ENCODE measurements at regions not wholly inside any gene's neighbourhood (a gene's known extent, or its start where the extent isn't known, plus 50 kb on each side); places are given as distances from the start of the nearest gene placed in this dataset.

DNA sequence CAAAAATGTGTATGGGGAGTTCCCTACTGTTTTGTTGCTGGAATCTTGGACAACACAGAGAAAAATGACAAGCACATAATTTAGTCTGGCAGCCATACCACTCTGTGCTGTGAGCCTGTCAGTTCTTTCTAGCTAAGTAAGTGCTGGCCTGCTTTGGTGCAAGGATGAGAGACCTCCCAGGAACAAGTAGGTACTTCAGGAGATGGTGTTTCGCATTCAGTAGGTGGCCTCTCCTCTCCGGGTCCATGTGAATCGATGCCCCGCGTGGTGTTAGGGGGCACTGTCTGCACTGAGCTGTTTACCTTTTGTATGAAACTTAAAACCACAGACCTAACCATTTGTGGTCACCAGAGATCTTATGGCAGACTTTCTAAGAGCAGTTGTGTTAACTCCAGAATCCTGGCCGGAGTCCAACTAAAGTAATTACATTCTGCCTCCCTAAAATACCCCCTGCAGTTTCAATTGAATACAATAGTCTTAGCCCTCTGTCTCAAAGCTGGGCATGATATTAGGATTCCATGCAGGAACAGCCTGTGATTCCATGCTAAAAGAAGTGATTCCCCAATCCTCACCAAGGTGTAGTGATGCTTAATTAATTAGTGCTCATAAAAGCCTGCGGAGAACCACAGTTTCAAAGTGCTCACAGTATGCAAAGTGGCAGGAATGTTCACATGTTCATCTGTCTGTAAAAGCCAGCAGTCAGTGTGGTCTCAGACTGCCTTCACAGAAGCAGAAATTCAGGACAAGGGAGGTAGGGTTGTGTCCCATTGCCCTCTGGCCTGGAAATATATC lies 64.2 kb downstream of the LLPH start:
- DNase-seq: peak; percentile 31

DNA sequence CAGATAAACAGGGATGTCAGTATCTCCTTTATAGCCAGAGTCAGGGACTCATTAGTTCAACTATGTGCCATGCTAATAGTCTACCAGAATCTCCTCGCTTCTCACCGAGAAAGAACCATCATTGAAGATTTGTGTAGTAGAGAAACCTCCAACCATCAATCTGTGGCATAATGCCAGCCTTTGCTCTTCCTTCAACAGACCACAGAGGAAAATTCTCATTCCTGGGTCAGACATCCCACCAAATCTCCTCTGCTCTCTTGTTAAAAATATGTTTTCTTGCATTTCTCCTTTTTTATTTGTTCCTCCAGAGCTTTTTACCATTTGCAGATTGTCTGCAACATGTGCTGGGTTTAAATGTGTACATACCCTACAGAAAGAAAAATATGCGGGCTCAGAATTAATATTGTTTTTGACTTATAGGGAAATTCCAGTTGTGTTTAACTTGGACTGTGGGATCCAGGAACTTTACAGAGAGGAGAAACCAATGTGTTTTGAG lies 64.9 kb downstream of the LLPH start:
- DNase-seq: no peak

DNA sequence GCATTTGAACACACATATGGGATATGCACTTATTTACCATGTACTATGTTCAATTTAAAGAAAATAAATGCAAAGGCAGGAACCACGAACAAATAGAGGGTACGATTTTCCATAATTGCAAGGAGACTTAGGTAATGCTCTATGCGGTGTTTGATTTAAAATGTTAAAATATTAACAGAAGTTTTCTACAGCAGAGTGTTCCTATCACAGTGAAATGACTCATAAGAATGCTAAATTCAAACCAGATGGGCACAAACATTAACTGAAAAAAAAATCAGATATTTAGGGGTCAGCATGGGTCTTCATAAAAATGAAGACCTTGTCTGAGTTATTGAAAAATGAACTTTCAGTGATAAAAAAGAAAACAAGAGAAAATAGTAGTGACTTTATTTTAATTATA lies 65.4 kb downstream of the LLPH start:
- no peak for DNase-seq

DNA sequence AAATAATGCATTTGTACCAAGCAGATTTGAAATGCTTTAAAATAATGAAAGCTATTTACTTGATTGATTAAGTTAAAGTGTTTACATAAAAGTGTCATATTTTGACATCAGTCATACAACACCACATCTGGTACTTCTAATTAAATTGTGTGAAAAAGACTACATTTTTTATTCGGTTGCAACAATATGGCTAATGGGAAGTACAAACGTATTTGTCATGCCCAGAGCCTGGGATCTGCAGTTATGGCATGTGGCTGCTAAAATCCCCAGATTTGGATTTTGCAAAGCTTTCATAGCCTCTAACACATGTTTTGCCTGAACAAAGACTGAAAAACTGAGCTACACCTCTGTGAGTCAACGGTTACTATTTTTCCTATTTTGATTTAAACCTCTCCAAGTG lies 66.6 kb downstream of the LLPH start:
- no peak for DNase-seq

DNA sequence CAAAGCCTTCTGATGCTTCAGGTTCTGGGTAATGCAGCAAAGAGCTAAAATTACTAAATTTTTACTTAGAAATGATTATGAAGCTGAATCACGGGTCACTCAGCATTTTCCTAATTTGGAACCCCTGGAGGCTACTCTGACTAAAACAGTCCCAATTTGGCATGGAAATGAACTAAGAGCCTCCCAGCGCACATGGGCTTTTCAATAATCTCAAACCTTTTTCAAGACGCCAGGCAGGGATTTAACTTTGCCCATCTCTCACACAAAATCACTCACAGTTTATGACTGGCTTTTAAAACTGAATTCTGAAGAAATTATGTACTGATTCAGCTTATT lies 68.3 kb downstream of the LLPH start:
- no peak for DNase-seq

DNA sequence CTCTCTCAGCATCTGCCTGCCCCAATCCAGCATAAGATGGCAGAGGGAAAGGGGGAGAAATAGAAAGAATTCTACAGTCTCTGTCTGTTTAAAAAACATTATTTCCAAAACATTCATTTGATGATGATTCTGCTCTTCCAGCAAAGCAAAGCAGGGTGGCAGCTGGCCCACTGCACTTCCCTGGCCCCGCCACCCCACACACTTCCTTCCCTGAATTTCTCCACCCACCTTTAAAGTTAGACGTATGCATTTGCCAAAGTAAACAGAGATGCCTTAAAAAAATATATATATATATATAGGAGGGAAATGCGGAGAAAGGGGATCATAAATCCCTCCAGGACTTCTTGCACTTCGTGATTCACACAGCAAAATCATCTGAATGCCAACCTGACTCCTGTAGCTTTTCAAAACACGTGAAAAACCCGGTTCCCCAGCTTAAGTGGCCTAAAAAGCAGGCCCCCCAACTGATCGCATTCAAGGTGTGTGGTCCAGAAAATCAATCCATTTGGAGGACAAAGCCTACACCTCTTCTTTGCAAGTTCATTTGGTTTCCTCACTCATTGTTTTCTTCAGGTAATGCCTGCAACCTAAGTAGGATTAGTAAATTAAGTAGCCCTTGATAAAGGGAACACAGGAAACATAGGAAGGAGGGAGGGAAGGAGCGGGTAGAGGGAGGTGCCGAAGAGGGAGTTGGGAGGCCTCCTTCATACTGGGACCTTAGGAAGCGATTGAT lies 68.8 kb downstream of the LLPH start:
- DNase-seq: peak; percentile 37

DNA sequence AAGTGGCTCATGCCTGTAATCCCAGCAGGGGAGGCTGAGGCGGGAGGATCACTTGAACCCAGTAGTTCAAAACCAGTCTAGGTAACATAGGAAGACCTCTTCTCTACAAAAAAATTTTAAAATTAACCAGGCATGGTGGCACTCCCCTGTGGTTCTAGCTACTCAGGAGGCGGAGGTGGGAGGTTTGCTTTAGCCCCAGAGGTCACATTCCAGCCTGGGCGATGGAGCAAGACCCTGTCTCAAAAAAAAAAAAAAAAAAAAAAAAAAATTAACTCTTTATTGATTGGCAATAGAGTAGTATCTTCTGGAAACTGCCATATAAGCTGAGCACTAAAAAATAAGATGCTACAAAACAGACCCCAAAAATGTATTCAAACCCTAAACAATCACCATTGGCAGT lies 69.5 kb downstream of the LLPH start:
- DNase-seq: no peak

DNA sequence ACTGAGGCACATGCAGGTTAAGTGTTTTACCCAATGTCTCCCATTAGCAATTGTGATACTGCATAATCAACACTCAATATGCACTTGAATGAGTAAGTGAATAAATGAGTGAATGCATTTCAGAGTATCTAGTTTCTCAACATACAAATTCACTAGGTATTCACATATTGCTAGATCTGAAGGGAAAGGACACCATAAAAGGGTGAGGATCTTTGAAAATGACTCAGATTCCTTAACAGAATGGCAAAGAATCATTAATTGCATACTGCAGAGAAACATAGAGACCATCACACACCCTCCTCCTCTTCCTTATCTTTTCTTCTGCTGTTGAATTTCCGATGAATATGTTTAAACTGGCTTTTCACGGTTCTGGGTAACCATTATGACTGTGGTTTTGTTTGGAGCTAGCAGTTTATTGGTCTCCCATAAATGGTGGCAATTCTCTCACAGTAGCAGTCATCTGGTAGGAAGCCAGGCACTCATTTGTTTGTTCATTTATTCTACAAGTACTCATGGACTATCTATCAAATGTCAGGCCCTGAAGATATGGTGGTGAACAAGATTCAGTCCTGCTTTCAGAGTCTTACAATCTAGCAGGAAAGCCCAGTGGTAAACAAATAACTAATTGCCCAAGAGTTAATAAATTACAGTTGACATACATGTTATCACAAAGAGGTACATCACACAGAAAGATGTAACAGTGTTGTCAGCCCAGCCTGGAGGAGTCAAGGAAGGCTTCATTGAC lies 70.2 kb downstream of the LLPH start:
- no peak for DNase-seq

DNA sequence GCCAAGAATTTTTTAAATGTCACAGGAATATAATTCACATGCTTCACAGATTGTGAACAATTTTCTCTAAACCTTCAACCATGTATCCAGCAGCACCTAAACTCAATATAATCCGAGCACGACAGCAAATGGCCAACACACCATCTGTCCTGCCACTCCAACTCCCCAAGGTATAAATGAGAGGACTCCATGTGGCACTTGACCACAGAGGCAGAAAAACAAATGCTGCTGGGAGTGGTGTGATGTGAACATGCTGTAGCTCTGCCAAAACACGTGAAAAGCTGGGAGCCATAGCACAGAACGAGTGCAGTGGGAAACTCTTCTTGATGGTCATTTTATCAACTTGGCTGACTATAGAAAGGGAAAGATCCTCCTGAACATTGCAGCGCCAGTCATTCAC lies 70.9 kb downstream of the LLPH start:
- DNase-seq: no peak

DNA sequence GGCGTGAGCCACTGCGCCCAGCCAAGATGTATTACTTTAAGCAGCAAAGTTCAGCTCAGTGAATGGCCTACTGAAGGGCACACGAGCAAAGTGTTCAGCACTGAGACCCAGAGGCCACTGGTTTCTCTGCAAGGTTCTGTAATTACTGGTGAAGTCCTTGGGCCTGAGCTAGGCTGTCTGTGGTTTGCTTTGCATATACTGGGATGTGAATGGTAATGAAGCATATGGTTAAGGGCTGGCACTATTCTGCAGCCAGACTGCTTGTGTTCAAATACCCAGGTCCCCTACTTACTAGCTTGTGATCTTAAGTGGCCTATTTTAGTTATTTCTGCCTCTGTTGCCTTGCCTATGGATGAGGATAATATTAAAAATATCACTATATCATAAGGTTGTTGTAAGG lies 72.0 kb downstream of the LLPH start:
- DNase-seq: no peak

DNA sequence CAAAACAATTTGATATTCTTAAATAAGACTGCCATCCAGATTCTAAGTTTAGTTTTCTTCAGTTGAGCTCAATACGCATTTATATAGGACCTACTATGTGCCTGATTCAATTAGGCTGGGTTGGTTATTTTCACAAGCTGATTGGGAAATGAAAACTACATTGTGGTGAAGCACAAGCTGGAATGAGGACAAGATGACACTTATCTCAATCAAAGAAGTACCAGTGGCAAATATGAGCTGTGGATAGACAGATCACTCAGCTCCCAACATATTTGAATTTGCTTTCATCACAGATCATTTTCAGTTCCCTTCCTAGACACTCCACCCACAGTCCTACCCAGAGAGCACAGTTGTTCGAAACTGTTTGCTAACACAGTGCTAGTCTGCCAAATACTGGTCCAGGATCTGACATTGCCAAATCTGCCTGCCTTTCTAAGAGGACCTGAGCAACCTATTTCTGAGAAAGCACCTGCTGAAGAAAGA lies 74.7 kb downstream of the LLPH start:
- no peak for DNase-seq

DNA sequence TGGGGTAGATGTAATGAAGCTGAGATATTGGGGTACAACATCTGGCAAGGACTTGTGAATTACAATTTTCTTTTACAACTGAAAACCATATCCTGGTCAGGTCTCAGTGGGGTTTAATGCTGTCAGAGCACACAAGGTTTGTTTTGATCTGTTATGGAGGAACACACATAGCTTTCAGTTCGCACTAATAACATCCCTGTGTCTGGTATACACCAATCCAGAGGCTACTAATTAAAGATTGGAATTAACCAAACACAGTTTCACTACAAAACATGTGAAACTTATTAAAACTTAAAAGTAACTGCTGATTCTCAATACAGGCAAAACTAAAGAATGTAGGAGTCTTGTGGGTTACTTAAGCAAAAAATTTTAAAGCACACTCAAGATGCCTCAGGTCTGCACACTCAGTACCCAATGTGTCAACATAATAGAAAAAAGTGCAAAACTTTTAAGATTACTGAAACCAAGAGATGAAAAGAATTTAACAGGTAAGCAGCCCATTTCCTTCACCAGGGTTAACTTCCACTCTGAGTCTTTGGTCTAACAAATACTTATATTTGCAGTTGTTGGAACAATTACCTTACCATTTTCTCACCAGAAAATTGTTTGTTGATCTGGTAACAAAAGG lies 77.4 kb downstream of the LLPH start:
- no peak for DNase-seq

DNA sequence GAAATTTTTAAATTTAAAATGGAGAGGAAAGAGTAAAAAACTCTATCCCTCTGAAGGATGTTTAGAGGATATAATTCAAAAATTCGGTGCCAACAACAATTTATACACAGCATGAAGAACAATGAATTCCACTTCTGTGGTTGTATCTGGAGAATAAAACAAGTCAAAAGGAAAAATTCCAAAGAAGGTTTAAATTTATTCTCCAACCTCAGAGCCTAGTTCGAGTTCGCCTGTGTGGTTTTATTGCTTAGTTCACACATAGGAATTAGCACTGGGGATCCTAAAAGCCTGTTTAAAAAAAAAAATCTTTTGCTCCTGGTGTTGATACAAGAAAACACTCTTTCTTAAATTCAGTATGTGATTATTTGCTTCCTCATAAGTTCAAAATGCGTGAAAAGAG lies 79.2 kb downstream of the LLPH start:
- DNase-seq: no peak

DNA sequence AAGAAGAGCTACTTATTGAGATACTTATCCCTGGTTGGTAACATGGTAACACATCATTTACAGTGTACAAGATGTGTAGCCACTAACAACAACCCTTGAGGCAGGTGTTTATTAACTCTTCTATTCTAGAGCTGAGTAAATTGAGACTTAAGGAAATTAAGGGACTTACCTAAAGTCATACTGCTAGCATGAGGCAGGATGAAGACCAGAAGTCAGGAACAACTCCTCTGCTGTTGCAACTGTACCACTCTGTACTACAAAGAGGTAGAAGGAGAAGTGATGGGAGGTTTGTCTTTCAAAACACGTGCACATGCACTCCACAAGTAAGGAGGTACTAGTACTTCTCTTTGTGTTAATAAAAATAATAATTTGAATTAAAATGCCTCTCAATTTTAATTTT lies 79.9 kb downstream of the LLPH start:
- no peak for DNase-seq

DNA sequence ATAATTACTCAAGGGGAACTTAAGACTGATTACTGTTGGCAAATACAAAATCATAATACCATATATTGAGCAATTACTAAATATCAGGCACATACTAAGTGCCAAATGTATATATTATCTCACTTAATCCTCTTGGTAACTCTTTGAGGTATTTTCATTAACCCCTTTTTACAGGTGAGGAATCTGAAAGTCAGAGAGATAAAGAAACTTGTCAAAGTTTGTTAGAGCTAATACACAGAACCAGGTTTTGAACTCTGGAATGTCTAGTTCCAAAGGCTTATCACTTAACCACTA lies 80.3 kb downstream of the LLPH start:
- no peak for DNase-seq

DNA sequence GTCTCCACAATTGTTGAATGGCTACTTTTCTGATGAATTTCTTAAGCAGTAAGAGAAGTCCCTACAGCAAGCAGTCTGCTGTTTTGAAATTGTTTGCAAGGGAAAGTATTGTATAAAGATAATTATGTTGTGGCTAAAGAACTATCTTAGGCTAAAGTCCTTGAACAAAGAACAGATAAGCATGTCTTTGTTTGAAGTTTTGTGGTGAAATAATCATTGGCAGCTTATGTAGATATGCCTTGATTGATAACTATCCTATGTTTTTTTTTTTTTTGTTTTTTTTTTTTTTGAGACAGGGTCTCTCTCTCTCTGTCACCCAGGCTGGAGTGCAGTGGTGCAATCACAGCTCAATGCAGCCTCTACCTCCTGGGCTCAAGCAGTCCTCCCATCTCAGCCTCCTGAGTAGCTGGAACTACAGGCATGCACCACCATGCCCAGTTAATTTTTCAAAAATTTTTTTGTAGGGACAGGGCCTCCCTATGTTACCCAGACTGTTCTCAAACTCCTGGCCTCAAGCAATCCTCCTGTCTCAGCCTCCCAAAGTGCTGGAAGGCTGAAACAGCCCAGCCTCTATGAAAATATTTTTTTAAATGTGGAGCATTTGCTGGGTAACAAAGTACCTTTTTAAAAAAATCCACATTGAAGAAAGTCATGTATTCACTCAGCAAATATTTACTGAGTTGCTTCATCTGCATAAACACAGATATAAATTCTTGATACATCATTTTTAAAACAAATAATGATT lies 80.8 kb downstream of the LLPH start:
- no peak for DNase-seq

DNA sequence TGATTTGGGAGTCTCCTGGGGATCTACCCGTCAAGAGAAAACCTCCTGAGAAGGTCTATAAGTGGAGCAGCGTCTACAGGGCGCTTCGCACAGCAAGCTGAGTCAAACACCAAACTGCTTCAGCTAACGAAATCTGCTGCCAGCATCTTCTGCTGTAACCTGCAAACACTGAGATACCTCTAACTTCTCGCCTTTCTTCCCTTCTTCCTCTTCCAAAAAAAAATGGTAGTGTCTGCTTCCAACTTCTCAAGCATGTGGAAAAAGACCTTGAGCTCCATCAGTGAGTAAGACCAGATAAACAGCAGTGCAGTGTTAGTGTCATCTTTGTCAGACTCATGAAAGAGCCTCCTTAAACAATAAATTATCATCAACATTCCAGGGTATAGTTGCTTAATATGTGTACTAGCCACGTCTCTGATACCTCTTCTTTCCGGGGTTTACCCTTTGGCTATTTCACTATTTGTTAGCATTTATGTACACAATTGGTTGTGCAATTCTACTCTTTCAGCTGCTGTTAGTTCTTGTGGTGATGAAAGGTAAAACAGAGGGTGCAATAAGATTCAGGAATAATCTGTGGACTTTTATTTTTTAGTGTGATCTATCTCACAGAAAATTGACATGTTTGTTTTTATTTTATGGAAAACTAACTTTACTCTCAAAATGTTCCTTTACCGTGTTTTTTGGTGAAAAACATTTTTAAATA lies 81.6 kb downstream of the LLPH start:
- DNase-seq: no peak

DNA sequence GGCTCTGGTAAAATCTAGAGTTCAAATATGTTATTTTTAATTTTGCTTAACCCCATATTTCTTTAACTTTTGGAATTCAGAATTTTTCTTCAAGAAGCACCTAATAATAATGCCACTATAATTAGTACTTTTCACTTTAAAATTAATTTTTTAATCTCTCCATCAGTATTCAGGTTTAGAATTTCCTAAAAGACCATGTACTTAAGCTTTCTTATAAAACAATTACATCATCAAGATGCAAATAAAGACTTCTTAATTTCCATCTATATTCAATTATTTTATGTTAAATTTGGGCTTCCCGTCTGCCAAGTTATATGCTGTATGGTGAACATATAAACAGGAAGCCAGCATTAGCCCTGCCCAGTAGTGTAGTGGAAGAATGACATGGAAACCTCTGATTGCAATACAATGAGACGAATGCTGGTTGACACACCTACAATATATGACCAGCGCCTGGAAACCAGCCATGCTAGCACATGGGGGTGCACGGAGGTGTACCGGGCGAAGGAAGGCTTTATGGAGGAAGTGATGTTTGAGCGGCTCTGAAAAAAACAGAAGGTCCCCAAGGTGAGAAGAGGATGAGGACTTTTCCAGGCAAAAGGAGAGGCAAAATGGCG lies 82.2 kb downstream of the LLPH start:
- peak; percentile 34 for DNase-seq

DNA sequence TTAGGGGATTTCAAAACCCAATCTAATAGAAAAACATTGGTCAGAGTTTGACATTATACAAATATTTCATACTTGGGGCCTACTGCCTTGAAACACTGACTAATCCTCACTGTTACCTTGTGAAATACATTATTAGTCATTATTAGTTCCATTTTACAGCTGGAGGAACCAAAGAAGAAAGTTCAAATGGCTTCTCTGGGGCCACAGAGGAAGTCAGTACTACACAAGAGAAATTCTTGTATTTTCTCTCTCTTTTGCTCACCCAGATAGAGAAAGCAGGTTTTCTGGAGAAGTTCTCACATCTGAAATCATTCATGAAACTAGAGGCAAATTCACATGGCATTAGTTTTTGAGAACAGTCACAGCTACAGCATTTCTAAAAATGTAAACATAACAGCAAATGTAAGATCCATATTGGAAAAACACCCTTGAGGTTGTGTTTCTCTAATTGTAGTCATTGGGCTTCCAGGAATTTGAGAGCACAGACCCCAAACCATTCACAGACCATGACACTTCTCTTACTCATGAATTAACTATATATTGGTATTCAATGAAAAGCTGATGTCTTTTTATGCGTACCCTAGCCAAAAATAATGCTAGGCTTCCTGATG lies 83.0 kb downstream of the LLPH start:
- DNase-seq: no peak

DNA sequence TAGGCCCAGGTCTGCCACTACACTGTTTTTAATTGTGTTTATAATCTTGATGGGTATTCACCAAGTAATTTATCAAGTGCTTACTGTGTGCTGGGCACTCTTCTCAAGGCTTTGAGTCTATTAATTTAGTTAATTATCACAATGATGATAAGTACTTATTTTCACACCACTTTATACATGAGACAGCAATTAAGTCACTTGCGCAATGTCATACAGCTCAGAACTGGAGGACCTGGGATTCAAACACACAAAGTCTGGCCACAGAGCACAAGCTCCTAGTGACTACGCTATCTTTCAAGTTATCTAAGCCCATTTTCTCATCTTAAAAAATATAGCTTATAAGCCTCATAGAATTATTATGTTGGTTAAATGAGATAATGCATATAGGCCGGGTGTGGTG lies 85.0 kb downstream of the LLPH start:
- no peak for DNase-seq

DNA sequence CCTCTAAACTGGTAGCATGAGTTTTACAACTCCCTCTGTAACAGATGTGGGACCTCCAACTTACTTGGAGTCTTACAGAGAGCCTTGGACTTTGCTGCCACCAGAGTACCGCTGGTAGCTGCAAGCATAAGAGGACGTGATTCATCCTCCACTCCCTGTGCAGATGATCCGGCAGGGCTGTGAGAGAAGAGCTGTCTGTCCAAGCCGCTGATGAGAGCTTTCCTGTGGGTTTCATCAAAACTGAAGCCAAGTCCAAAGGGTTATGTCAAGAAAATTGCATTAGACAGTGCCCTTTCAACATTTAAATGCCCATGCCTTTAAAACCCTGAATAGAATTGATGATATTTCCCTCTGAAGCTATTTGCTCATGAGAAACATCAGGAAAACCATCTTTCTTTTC lies 85.8 kb downstream of the LLPH start:
- peak; percentile 29 for DNase-seq
